Choroid plexus epithelial cell (primary cell): ENCODE measurements at regions not wholly inside any gene's neighbourhood (a gene's known extent, or its start where the extent isn't known, plus 50 kb on each side); places are given as distances from the start of the nearest gene placed in this dataset.
A peak's percentile ranks its signal among the peaks of the same experiment; 100 is the strongest.

Source experiments
- DNase-seq: peaks from one replicate; pipeline ENCODE4 v3.0.0-alpha.2; 2010; ENCODE audit warnings: low read depth
- H3K4me3 ChIP-seq: 2 replicates; pipeline ENCODE4 v1.5.1; 2011; ENCODE audit warnings: low read depth, mild to moderate bottlenecking, control low read depth, low read length, moderate library complexity
- TF ChIP-seq, protein P1 (sequence below): conservative IDR thresholded peaks from 2 replicates; pipeline ENCODE4 v1.5.1; 2011; ENCODE audit warnings: low read depth, mild to moderate bottlenecking, control low read depth, inconsistent platforms, low read length, moderate library complexity

DNA sequence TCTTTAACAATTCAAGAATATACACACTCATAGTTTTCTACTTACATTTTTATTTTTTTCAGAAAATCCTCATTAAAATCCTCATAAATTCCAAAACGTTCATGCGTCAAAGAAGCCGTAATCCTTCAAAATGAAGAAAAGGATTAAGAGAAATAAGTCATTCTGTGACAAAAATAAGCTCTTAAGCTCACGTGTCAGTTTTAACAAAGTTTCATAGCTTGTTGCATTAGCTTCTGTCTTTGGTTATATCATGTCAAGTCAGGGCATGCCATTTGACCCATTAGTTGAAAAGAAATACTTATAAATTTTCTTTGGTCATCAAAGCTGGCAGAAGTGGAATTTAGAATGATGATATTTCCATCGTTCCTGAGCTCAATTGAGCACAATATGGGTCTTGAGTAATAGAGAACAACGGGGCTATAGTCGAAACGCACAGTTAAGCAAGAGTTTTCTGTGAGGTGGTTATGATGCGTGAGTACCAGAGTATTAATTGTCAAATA lies 185.2 kb upstream of the CTSO start:
- no peak overlapping the region for H3K4me3 ChIP-seq
- DNase-seq = no peak
- TF ChIP-seq, protein P1, sequence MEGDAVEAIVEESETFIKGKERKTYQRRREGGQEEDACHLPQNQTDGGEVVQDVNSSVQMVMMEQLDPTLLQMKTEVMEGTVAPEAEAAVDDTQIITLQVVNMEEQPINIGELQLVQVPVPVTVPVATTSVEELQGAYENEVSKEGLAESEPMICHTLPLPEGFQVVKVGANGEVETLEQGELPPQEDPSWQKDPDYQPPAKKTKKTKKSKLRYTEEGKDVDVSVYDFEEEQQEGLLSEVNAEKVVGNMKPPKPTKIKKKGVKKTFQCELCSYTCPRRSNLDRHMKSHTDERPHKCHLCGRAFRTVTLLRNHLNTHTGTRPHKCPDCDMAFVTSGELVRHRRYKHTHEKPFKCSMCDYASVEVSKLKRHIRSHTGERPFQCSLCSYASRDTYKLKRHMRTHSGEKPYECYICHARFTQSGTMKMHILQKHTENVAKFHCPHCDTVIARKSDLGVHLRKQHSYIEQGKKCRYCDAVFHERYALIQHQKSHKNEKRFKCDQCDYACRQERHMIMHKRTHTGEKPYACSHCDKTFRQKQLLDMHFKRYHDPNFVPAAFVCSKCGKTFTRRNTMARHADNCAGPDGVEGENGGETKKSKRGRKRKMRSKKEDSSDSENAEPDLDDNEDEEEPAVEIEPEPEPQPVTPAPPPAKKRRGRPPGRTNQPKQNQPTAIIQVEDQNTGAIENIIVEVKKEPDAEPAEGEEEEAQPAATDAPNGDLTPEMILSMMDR = no peak

DNA sequence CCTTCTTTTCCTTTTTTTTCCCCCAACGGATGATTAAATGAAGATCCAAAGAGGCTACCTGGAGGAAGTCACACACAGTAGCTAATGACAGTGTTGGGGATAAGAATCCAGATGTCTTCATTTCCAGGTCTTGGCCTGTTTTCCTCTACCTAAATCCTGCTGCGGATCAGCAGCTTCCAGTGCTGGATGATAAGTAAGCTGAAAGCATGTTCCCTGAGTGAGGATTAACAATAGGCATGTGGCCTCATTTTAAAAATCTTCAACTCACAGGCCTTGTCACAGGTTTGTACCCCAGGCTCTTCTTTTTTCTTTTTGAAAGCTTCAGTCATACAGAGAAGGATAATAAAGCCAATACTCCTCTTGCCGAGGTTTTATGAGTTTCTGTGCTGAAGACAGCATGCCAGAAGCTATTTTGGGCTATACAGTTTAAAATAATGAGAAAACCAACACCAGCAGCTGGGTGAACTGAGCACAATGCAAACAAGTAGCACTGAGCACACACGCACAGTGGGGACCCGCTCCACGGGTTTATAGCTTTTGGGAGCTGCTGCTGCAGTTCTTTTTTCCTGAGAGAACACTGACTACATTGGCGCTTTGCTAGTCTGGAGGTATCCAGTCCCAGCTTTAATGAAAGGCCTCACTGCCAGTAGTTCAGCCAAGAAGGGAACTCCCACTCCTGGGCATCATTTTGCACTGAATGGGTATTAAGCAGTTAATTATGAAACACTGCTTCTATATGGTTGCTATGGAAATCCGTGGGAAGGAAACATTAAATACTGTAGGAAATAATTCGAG lies 184.2 kb upstream of the CTSO start:
- TF ChIP-seq, protein P1 = no peak
- no peak overlapping the region for H3K4me3 ChIP-seq
- DNase-seq = no peak

DNA sequence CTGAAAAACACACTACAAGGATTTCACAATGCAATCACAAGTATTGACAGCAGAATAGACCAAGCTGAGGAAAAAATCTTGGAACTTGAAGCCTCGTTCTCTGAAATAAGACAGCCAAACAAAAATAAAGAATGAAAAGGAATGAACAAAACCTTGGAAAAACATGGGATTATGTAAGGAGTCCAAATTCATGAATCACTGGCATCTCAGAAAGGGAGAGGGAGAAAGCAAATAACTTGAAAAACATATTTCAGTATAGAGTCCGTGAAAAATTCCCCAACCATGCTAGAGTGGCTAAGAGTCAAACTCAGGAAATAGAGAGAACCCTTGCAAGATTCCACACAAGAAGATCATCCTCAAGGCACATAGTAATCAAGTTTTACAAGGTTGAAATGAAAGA lies 178.5 kb upstream of the CTSO start:
- TF ChIP-seq, protein P1 = no peak
- H3K4me3 ChIP-seq = no peak overlapping the region
- no peak for DNase-seq

DNA sequence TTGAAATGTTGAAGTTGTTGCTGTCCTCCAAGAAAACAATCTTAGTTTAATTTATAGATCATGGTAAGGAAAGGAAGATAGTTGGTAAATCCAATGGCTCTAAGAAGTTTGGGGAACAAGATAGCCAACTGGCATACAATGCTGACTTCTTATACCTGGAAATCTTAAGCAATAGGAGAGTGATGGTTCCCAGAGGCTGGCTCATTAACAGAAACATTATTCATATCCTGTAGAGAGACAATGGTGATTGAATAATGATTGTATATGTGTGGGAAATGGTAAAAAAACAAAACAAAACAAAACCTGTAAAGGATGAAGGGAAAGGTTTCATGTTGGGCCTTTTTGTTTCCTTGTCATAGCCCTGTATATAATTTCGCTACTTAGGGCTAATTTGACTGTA lies 174.9 kb upstream of the CTSO start:
- TF ChIP-seq, protein P1 = no peak
- no peak for DNase-seq
- no peak overlapping the region for H3K4me3 ChIP-seq

DNA sequence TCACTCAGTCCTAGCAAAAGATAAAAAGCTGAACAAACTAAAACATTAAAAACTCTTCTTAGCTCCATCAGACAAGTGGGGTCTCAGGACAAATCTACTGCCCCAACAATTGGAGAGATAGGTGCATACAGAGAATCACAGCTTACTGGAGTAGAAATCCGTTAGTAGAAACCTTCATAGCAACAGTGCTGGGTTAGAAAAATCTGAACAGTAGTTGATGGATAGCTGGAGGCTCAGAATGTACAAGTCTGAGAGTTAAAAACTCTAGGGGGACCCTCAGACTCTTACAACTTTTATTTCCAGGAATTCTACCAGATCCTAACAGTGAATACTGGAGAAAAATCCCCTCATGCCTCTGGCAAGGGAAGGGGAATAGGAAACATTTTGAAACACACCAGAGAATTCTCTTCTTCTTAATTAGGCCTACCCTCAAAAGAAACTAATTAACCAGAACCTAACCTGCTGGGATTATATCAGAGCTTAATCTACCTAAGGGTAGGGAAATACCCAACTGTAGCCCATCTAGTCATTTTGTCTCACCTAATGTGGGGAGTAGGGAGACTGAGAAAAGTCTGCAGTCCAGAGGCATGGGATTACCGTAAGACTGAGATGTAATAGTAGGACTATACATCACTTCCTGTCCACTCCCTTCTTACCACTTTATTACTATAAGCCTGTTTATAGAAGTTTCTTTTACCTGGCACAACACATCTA lies 165.0 kb upstream of the CTSO start:
- TF ChIP-seq, protein P1 = no peak
- peak; percentile 25 for DNase-seq

DNA sequence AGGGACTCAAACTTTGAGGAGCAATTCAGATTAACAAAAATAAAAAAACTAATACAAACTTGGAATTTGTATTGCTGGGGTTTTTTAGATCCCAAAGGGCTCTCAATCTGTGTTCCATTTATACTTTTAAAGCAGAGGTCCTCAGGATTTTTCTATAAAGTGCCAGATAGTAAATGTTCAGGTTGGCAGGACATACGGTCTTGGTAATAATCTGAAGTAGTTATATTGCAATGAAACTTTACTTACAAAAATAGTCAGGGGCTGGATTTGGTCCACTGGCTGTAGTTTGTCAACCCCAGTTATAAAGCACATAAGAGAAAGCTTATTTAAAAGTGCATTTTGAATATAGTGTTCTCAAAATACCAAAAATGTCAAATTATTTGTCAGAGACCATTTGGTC lies 164.1 kb upstream of the CTSO start:
- no peak overlapping the region for H3K4me3 ChIP-seq
- DNase-seq = no peak
- TF ChIP-seq, protein P1 = no peak

More for the DNA sequence above, 165.0 kb upstream of the CTSO start:
- H3K4me3 ChIP-seq = no peak overlapping the region
